ENCODE measurements at regions not wholly inside any gene's neighbourhood (a gene's known extent, or its start where the extent isn't known, plus 50 kb on each side); places are given as distances from the start of the nearest gene placed in this dataset.

- Histone ChIP-seq H3K4me1 (ENCODE audit: control insufficient read depth, insufficient read depth, low read depth, low read length) (no peaks in the 10 kb centered on the region), H3K4ac (ENCODE audit: low read depth in 1 of 2, low read length in 2 of 2) (no peak overlapping the region), H4K91ac (ENCODE audit: low read length) (no peak overlapping the region), H3K18ac (ENCODE audit: low read depth in 1 of 2, low read length in 2 of 2) (no peak overlapping the region), H3K14ac (ENCODE audit: low read length in 2 of 2) (no peak overlapping the region), H3K27me3 (ENCODE audit: control insufficient read depth in 1 of 2, insufficient read depth in 1 of 2, low read length in 2 of 2) (no peaks in the 10 kb centered on the region), H3K36me3 (ENCODE audit: control insufficient read depth in 1 of 2, insufficient read depth in 2 of 2, low read depth in 1 of 2, low read length in 2 of 2) (no peaks in the 10 kb centered on the region), H3K27ac (ENCODE audit: low read length, poor library complexity, severe bottlenecking) (no peak overlapping the region), H2AFZ (ENCODE audit: low read depth, low read length) (no peak overlapping the region), H3K4me3 (ENCODE audit: insufficient read depth in 1 of 2, low read depth in 1 of 2, low read length in 2 of 2) (no peak overlapping the region), H2BK120ac (ENCODE audit: low read depth, low read length) (no peak overlapping the region), H4K8ac (ENCODE audit: low read length) (no peak overlapping the region), H2BK15ac (ENCODE audit: low read depth, poor library complexity, severe bottlenecking) (no peak overlapping the region), H3K9me3 (ENCODE audit: control insufficient read depth, low read length) (no peaks in the 10 kb centered on the region), H2BK12ac (ENCODE audit: low read length in 2 of 2) (no peak overlapping the region), H2AK5ac (ENCODE audit: low read length, severe bottlenecking) (no peak overlapping the region), H3K23ac (ENCODE audit: low read length in 2 of 2) (no peak overlapping the region), H3K79me1 (replicated peaks; ENCODE audit: low read length, poor library complexity, severe bottlenecking) (no peaks in the 10 kb centered on the region), H3K9ac (ENCODE audit: low read length) (no peak overlapping the region), H3K4me2 (ENCODE audit: low read length, poor library complexity, severe bottlenecking) (no peak overlapping the region), H2BK5ac (ENCODE audit: low read depth, low read length, poor library complexity, severe bottlenecking) (no peak overlapping the region)
- 90% methylated on average over 3 of the region's 3 CpGs for WGBS
- DNase-seq = no peak
These were observed 517.3 kb downstream of the KLF12 start for GRCh38 chr13:73616861-73617260.

DNA sequence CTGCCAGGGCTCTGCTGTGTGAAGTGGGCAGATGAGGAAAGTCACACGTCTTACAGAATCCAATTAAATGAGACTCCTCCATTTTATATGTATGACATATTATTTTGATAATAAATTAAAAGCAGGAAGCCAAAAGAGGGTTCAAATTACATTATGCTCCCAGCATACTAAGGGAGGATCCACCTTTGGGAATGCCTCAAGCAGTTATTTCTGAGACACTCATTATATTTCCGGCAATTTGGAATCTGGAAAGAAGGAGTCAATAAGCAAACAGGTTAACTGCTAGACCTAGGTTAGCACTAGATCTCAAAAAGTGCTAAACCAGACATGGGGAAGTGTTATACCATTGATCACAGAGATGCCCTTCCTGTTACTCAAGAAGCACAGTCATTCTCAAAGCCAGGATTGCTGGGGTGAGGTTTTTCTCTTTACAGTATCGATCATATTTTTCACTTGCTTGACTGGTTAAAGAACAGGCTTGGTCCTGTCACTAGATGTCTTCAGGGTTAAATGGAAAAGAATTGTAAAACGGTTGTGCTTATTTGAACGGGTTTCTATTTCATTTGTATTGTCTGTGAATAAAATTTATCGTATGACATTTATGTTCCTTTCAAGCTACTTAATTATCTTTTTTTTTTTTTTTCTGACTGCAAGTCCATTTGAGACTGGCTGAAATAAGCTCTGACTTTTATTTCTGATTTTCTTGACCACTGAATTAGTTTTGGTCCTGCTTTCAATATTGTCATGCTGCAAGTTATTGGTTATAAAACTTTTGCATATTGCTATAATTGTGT is 523.2 kb downstream of the KLF12 start:
- Histone ChIP-seq H3K27me3 (ENCODE audit: control insufficient read depth in 1 of 2, insufficient read depth in 1 of 2, low read length in 2 of 2) (no peaks in the 10 kb centered on the region), H2BK12ac (ENCODE audit: low read length in 2 of 2) (no peak overlapping the region), H3K18ac (ENCODE audit: low read depth in 1 of 2, low read length in 2 of 2) (no peak overlapping the region), H2BK5ac (ENCODE audit: low read depth, low read length, poor library complexity, severe bottlenecking) (no peak overlapping the region), H2BK120ac (ENCODE audit: low read depth, low read length) (no peak overlapping the region), H3K4me3 (ENCODE audit: insufficient read depth in 1 of 2, low read depth in 1 of 2, low read length in 2 of 2) (no peak overlapping the region), H3K79me1 (replicated peaks; ENCODE audit: low read length, poor library complexity, severe bottlenecking) (no peaks in the 10 kb centered on the region), H4K8ac (ENCODE audit: low read length) (no peak overlapping the region), H3K14ac (ENCODE audit: low read length in 2 of 2) (no peak overlapping the region), H3K4ac (ENCODE audit: low read depth in 1 of 2, low read length in 2 of 2) (no peak overlapping the region), H2BK15ac (ENCODE audit: low read depth, poor library complexity, severe bottlenecking) (no peak overlapping the region), H3K4me1 (ENCODE audit: control insufficient read depth, insufficient read depth, low read depth, low read length) (no peaks in the 10 kb centered on the region), H2AFZ (ENCODE audit: low read depth, low read length) (no peak overlapping the region), H3K9ac (ENCODE audit: low read length) (no peak overlapping the region), H3K36me3 (ENCODE audit: control insufficient read depth in 1 of 2, insufficient read depth in 2 of 2, low read depth in 1 of 2, low read length in 2 of 2) (no peaks in the 10 kb centered on the region), H3K23ac (ENCODE audit: low read length in 2 of 2) (no peak overlapping the region), H3K9me3 (ENCODE audit: control insufficient read depth, low read length) (no peaks in the 10 kb centered on the region), H4K91ac (ENCODE audit: low read length) (no peak overlapping the region), H3K27ac (ENCODE audit: low read length, poor library complexity, severe bottlenecking) (no peak overlapping the region), H2AK5ac (ENCODE audit: low read length, severe bottlenecking) (no peak overlapping the region), H3K4me2 (ENCODE audit: low read length, poor library complexity, severe bottlenecking) (no peak overlapping the region)
- 93% methylated on average over 2 of the region's 6 CpGs for WGBS
- DNase-seq = no peak

DNA sequence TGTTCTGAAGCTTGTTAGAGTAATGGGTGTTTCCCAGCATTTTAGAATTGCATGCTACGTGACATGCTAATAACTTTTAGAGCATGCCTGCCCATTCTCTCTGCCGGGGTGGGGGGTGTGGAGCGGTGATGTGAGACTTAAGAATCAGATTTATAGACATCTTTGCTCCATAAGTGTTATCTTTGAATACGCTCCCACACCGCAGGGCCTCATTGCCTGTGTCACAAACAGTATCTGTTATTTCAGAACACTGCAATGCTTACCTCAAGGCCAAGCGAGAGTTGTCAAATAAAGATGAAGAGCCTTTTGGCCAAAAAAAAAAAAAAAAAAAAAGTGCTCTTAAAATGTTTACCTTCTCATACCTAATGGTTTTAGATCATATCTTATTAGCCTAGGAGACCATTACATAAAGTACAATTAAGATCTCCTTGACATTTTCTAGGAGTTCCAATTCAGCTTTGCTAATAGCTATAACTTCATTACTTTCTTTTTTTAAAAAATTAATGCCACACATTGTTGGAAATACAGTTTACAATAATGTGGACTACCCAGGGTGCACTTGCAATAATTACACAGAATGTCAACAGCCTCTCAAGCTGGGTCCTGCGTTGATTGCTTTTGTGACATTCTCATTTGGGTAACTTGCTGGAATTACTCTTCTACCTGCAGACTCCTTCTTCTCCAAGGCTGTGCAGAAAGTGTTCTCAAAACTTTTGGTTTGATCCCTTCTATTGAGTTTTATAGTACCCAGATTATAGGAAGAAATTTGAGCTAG is 525.3 kb downstream of the KLF12 start:
- Histone ChIP-seq H2BK5ac (ENCODE audit: low read depth, low read length, poor library complexity, severe bottlenecking) (no peak overlapping the region), H3K4ac (ENCODE audit: low read depth in 1 of 2, low read length in 2 of 2) (no peak overlapping the region), H2BK120ac (ENCODE audit: low read depth, low read length) (no peak overlapping the region), H3K23ac (ENCODE audit: low read length in 2 of 2) (no peak overlapping the region), H3K27me3 (ENCODE audit: control insufficient read depth in 1 of 2, insufficient read depth in 1 of 2, low read length in 2 of 2) (no peaks in the 10 kb centered on the region), H2AK5ac (ENCODE audit: low read length, severe bottlenecking) (no peak overlapping the region), H2AFZ (ENCODE audit: low read depth, low read length) (no peak overlapping the region), H3K4me3 (ENCODE audit: insufficient read depth in 1 of 2, low read depth in 1 of 2, low read length in 2 of 2) (no peak overlapping the region), H2BK12ac (ENCODE audit: low read length in 2 of 2) (no peak overlapping the region), H3K9ac (ENCODE audit: low read length) (no peak overlapping the region), H3K18ac (ENCODE audit: low read depth in 1 of 2, low read length in 2 of 2) (no peak overlapping the region), H3K9me3 (ENCODE audit: control insufficient read depth, low read length) (no peaks in the 10 kb centered on the region), H2BK15ac (ENCODE audit: low read depth, poor library complexity, severe bottlenecking) (no peak overlapping the region), H3K4me1 (ENCODE audit: control insufficient read depth, insufficient read depth, low read depth, low read length) (no peaks in the 10 kb centered on the region), H3K14ac (ENCODE audit: low read length in 2 of 2) (no peak overlapping the region), H3K4me2 (ENCODE audit: low read length, poor library complexity, severe bottlenecking) (no peak overlapping the region), H4K8ac (ENCODE audit: low read length) (no peak overlapping the region), H3K36me3 (ENCODE audit: control insufficient read depth in 1 of 2, insufficient read depth in 2 of 2, low read depth in 1 of 2, low read length in 2 of 2) (no peaks in the 10 kb centered on the region), H3K27ac (ENCODE audit: low read length, poor library complexity, severe bottlenecking) (no peak overlapping the region), H4K91ac (ENCODE audit: low read length) (no peak overlapping the region), H3K79me1 (replicated peaks; ENCODE audit: low read length, poor library complexity, severe bottlenecking) (no peaks in the 10 kb centered on the region)
- DNase-seq = no peak
- WGBS = 93% methylated on average over 4 of the region's 7 CpGs

DNA sequence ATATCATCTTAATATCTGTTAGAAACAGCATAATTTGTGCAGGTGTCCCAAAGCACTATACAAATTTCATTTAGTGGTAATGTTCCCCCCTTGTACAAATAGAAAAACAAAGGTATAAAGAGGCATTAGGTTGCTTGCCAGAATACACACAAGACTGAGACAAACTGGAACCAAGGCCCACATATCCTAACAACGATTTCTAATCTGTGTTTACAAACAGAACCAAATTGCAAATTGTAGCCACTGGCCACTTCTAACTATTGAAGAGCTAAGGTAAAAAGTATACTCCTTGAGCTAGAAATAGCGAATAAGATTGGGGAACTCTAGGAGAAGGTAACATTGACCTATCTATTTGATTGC is 526.1 kb downstream of the KLF12 start:
- Histone ChIP-seq H3K4me2 (ENCODE audit: low read length, poor library complexity, severe bottlenecking) (no peak overlapping the region), H2BK12ac (ENCODE audit: low read length in 2 of 2) (no peak overlapping the region), H3K9me3 (ENCODE audit: control insufficient read depth, low read length) (no peaks in the 10 kb centered on the region), H3K27me3 (ENCODE audit: control insufficient read depth in 1 of 2, insufficient read depth in 1 of 2, low read length in 2 of 2) (no peaks in the 10 kb centered on the region), H2BK15ac (ENCODE audit: low read depth, poor library complexity, severe bottlenecking) (no peak overlapping the region), H3K23ac (ENCODE audit: low read length in 2 of 2) (no peak overlapping the region), H3K27ac (ENCODE audit: low read length, poor library complexity, severe bottlenecking) (no peak overlapping the region), H3K14ac (ENCODE audit: low read length in 2 of 2) (no peak overlapping the region), H2BK120ac (ENCODE audit: low read depth, low read length) (no peak overlapping the region), H2BK5ac (ENCODE audit: low read depth, low read length, poor library complexity, severe bottlenecking) (no peak overlapping the region), H3K36me3 (ENCODE audit: control insufficient read depth in 1 of 2, insufficient read depth in 2 of 2, low read depth in 1 of 2, low read length in 2 of 2) (no peaks in the 10 kb centered on the region), H3K4me1 (ENCODE audit: control insufficient read depth, insufficient read depth, low read depth, low read length) (no peaks in the 10 kb centered on the region), H3K18ac (ENCODE audit: low read depth in 1 of 2, low read length in 2 of 2) (no peak overlapping the region), H3K9ac (ENCODE audit: low read length) (no peak overlapping the region), H3K4ac (ENCODE audit: low read depth in 1 of 2, low read length in 2 of 2) (no peak overlapping the region), H2AFZ (ENCODE audit: low read depth, low read length) (no peak overlapping the region), H3K79me1 (replicated peaks; ENCODE audit: low read length, poor library complexity, severe bottlenecking) (no peaks in the 10 kb centered on the region), H2AK5ac (ENCODE audit: low read length, severe bottlenecking) (no peak overlapping the region), H4K91ac (ENCODE audit: low read length) (no peak overlapping the region), H4K8ac (ENCODE audit: low read length) (no peak overlapping the region), H3K4me3 (ENCODE audit: insufficient read depth in 1 of 2, low read depth in 1 of 2, low read length in 2 of 2) (no peak overlapping the region)
- DNase-seq = no peak
- 100% methylated on average over 1 of the region's 2 CpGs for WGBS

All from mesenchymal stem cell (in vitro differentiated cells and primary cell).